Skeletal muscle satellite cell (primary cell): ENCODE measurements at regions not wholly inside any gene's neighbourhood (a gene's known extent, or its start where the extent isn't known, plus 50 kb on each side); places are given as distances from the start of the nearest gene placed in this dataset.

Experiments
- H3K27me3 ChIP-seq: 2 replicates; pipeline ENCODE4 v1.7.0; 2013; ENCODE audit warnings: low read length; ENCODE audit not compliant: control insufficient read depth, insufficient read depth
- H3K36me3 ChIP-seq: 2 replicates; pipeline ENCODE4 v1.7.0; 2013; ENCODE audit warnings: mild to moderate bottlenecking, control low read depth, low read length; ENCODE audit not compliant: insufficient read depth
- H3K4me1 ChIP-seq: 2 replicates; pipeline ENCODE4 v1.7.0; 2013; ENCODE audit warnings: low read length; ENCODE audit not compliant: control insufficient read depth, insufficient read depth
- H3K4me2 ChIP-seq: 2 replicates; pipeline ENCODE4 v1.7.0; 2013; ENCODE audit warnings: mild to moderate bottlenecking, low read length
- H3K4me3 ChIP-seq: 2 replicates; pipeline ENCODE4 v1.7.0; 2013; ENCODE audit warnings: low read length
- H3K9ac ChIP-seq: 2 replicates; pipeline ENCODE4 v1.7.0; 2013; ENCODE audit warnings: mild to moderate bottlenecking, low read depth, low read length, moderate library complexity
- H3K9me3 ChIP-seq: replicated peaks from 2 replicates; pipeline ENCODE4 v1.7.0; 2013; ENCODE audit warnings: mild to moderate bottlenecking, control low read depth, low read length

DNA sequence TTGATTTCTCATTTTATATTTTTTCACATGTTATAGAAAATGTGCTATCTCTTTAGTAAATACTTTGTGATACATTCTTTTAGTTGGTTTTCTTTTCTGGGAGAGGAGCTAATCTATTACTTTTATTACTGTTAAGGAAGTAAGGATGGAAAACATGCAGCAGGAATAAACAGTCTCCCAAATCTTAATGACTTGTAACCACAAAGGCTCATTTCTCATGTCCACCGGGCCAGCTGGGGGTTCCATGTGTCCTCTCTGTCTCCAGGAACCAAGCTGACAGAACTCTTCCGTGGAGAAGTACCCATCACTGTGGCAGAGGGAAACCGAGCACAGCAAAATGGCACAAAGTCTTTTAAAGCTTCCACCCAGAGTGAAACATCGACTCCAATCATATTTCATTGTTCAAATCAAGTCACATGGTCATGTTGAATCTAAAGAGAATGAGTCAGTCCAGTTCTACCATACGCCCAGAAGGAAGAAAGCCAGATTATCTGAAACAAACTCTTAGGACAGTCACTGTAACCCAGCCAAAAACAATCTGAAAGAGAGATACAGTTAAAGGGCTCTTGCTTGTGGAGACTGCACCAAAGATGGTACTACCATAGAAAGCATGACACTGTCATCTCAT, 97.1 kb upstream of the CDH6 start:
- Histone ChIP-seq H3K9ac (no peak overlapping the region), H3K9me3 (no peaks in the 10 kb centered on the region), H3K36me3 (no peaks in the 10 kb centered on the region), H3K4me3 (no peak overlapping the region), H3K4me2 (no peak overlapping the region), H3K27me3 (no peaks in the 10 kb centered on the region), H3K4me1 (no peaks in the 10 kb centered on the region)

DNA sequence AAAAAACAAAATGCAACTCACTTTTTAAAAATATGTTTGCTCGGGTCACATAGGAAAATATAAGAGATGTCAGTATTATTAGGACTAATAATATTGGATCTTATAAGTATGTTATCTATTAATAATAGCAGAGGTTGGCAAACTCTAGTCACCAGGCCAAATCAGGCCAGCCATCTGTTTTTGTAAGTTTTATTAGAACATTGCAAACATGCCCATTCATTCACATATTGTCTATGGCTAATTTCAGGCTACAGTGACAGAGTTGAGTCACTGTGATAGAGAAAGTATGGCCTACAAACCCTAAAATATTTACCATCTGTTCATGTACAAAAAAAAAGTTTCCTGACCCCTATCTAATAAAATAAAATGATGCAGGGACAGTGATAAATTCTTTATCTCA, 97.7 kb upstream of the CDH6 start:
- Histone ChIP-seq H3K4me2 (no peak overlapping the region), H3K4me3 (no peak overlapping the region), H3K9me3 (no peaks in the 10 kb centered on the region), H3K4me1 (no peaks in the 10 kb centered on the region), H3K36me3 (no peaks in the 10 kb centered on the region), H3K9ac (no peak overlapping the region), H3K27me3 (no peaks in the 10 kb centered on the region)

DNA sequence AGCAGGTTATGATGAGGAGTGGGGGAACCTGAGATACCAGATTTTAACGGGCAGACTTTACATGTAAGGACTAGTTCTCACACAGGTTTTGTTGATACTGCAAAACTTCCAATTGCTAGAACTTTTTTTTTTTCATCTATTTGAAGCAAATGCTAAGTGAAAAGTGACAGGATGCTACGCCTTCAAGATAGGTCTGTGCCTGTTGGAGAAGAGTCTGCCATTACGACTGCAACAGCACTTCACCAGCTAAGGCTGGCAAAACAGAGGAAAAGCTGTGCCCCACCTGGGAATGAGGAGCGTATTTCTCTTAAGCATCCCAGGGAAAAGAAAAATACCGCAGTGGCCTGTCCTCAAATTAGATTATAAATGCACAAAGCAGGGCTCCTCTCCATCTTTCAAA, 102.0 kb upstream of the CDH6 start:
- no peaks in the 10 kb centered on the region for H3K4me1 ChIP-seq
- H3K4me3 ChIP-seq: no peak overlapping the region
- H3K27me3 ChIP-seq: no peaks in the 10 kb centered on the region
- H3K9ac ChIP-seq: no peak overlapping the region
- no peaks in the 10 kb centered on the region for H3K36me3 ChIP-seq
- H3K4me2 ChIP-seq: no peak overlapping the region
- no peaks in the 10 kb centered on the region for H3K9me3 ChIP-seq

DNA sequence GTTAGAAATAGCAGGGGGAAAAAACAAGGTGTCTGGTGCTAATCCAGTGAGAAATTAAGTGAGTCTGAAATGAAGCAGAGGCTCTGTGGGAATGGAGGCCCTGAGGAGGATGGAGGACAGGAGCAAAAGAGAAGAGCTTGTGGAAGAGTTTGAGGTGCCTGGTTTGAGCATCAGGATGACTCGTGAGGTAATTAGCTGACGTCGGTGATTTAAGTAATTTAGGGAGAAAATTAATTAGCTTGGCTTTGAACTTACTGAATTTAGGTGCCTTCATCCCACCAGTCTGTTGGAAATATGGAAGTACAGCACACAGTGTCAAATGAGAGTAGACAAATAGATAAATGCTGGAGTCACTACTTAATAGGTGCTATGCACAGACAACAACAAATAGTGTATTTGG, 103.0 kb upstream of the CDH6 start:
- Histone ChIP-seq H3K4me3 (no peak overlapping the region), H3K9ac (no peak overlapping the region), H3K27me3 (no peaks in the 10 kb centered on the region), H3K36me3 (no peaks in the 10 kb centered on the region), H3K9me3 (no peaks in the 10 kb centered on the region), H3K4me2 (no peak overlapping the region), H3K4me1 (no peaks in the 10 kb centered on the region)

DNA sequence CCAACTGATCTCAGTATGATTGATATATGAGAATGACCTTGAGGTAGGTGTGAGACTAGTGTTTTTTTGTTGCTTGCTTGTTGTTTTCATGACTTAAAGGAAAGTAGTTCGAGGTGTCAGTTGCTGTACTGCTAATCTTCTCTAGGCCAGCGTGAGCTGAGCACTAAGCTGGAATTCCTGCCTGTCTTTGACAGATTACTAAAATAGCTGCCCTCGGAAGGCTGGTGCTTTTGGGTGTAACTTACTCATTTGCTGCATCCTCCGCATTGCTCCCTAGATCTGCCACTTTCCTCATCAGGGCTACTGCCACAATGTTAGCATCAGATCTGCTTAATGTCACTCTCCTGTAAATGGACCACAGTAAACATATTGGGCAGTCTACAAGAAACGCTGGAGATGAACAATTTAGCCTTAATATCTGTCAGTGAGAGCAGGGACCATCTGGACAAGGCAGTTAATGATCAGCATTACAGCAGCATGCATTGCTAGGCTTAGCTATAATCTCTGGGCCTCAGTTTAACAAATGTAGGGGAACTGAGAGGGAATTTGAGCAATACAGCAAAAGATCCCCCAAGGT, 106.6 kb upstream of the CDH6 start:
- Histone ChIP-seq H3K9me3 (no peaks in the 10 kb centered on the region), H3K4me2 (no peak overlapping the region), H3K27me3 (no peaks in the 10 kb centered on the region), H3K4me3 (no peak overlapping the region), H3K36me3 (no peaks in the 10 kb centered on the region), H3K9ac (no peak overlapping the region), H3K4me1 (no peaks in the 10 kb centered on the region)

DNA sequence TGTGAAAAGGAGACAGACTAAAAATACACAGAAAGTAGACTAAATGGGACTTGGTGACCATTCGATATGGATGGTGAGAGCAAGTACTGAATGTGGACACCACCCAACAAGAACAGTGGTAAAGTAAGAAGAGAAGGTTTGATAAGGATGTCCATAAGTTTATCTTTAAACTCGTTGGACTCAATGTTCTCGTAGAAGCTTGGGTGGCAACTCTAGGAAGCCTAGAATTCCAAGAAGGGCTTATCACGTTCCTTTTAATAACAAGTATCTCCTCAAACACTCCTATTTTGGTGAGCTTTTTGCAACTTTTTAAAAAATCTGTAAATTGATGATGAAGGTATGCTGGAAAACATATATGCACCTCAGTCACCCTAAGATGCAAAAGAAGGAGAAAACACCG, 108.6 kb upstream of the CDH6 start:
- Histone ChIP-seq H3K4me3 (no peak overlapping the region), H3K4me2 (no peak overlapping the region), H3K9me3 (no peaks in the 10 kb centered on the region), H3K36me3 (no peaks in the 10 kb centered on the region), H3K9ac (no peak overlapping the region), H3K4me1 (no peaks in the 10 kb centered on the region), H3K27me3 (no peaks in the 10 kb centered on the region)

DNA sequence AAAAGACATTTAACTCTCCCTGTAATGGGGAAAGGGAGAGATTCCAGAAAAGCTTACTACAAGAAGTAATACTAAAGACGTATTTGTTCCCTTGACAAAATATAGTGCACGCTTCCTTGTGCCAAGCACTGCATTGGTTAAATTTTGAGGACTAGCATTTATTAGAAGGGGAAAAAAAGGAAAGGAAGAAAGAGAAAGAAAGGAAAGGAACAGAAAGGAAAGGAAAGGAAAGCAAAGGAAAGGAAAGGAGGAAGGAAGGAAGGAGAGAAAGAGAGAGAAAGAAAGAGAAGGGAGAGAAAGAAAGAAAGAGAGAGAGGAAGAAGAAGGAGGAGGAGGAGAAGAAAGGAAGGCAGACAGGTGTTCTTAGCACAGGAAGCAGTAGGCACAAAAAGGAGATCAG, 110.1 kb upstream of the CDH6 start:
- Histone ChIP-seq H3K4me3 (no peak overlapping the region), H3K27me3 (no peaks in the 10 kb centered on the region), H3K4me1 (no peaks in the 10 kb centered on the region), H3K36me3 (no peaks in the 10 kb centered on the region), H3K9ac (no peak overlapping the region), H3K9me3 (no peaks in the 10 kb centered on the region), H3K4me2 (no peak overlapping the region)

DNA sequence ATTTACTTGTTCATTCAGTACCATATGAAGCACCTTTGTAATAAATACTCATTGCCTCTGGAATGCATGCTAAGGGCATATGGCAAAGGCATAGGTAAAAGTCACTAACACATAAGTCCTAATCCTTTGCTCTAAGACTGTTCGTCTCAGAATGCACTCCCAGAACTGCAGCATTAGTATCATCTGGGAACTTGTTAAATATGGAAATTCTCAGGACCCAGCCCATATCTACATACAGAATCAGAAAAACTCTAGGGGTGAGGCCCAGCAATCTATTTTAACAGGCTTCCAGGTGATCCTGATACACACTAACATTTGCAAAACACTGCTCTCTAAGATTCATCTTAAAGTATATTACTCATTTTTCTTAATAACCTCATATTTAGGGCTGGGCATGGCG, 113.8 kb upstream of the CDH6 start:
- no peaks in the 10 kb centered on the region for H3K27me3 ChIP-seq
- H3K4me2 ChIP-seq: no peak overlapping the region
- H3K9ac ChIP-seq: no peak overlapping the region
- H3K4me1 ChIP-seq: no peaks in the 10 kb centered on the region
- H3K36me3 ChIP-seq: no peaks in the 10 kb centered on the region
- no peak overlapping the region for H3K4me3 ChIP-seq
- no peaks in the 10 kb centered on the region for H3K9me3 ChIP-seq

DNA sequence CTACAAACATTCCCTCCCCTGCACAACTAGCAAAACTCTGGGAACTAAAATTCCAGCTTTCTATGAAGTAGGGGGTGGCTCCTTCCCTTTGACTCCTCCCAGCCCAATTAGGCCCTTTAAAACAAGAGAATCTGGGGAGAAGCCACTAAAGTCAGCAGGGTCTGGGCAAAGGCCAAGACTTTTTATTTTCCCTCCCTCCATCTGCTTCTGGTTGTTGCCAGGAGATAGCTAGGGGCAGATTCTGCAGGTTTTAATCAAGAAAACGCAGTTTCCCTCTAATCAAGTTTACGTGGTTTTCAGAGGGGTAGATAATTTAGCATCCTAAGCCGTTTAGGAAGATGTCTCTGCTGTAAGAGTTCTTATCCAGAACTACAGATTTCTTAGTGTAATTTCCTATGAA, 114.5 kb upstream of the CDH6 start:
- H3K4me2 ChIP-seq: no peak overlapping the region
- no peak overlapping the region for H3K9ac ChIP-seq
- H3K36me3 ChIP-seq: no peaks in the 10 kb centered on the region
- no peaks in the 10 kb centered on the region for H3K4me1 ChIP-seq
- no peaks in the 10 kb centered on the region for H3K9me3 ChIP-seq
- H3K27me3 ChIP-seq: no peaks in the 10 kb centered on the region
- H3K4me3 ChIP-seq: no peak overlapping the region

DNA sequence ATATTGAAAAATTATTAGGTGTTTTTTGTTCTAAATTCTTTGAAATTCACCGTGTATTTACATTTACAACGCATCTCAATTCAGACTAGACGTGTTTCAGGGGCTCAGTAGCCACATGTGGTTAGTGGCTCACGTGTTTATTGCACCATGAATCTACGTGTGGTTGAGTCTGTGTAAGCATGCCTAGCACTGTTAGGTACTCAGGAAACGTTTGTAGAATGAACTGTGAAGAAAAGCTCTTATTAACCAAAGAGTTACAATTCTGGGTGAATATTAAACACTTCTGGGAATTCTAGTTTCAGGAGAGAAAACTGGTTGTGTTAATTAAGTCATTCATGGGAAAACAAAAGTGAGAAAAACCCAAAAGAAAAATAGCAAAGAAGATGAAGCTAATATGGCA, 117.5 kb upstream of the CDH6 start:
- Histone ChIP-seq H3K4me2 (no peak overlapping the region), H3K27me3 (no peaks in the 10 kb centered on the region), H3K4me3 (no peak overlapping the region), H3K9me3 (no peaks in the 10 kb centered on the region), H3K9ac (no peak overlapping the region), H3K36me3 (no peaks in the 10 kb centered on the region), H3K4me1 (no peaks in the 10 kb centered on the region)

DNA sequence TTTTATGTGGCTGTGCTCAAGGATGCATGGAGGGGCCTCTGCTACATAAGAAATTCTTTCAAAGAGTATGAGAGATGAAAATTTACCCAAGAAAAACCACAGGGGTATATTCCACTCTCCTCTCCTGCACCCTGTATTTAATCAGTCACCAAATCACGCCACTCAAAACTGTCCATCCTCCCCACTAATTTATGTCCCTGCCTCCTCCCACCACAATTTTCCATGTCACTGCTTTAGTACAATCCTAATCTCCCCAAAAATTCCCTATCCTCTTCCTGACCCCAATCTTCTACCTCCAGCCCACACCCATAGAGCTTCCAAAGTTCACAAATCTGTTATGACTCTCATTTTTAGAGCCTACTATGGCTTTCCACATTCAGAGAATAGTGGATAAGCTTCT, 125.2 kb upstream of the CDH6 start:
- H3K9me3 ChIP-seq: no peaks in the 10 kb centered on the region
- no peak overlapping the region for H3K4me3 ChIP-seq
- H3K36me3 ChIP-seq: no peaks in the 10 kb centered on the region
- no peaks in the 10 kb centered on the region for H3K27me3 ChIP-seq
- H3K4me1 ChIP-seq: no peaks in the 10 kb centered on the region
- H3K4me2 ChIP-seq: no peak overlapping the region
- H3K9ac ChIP-seq: no peak overlapping the region

DNA sequence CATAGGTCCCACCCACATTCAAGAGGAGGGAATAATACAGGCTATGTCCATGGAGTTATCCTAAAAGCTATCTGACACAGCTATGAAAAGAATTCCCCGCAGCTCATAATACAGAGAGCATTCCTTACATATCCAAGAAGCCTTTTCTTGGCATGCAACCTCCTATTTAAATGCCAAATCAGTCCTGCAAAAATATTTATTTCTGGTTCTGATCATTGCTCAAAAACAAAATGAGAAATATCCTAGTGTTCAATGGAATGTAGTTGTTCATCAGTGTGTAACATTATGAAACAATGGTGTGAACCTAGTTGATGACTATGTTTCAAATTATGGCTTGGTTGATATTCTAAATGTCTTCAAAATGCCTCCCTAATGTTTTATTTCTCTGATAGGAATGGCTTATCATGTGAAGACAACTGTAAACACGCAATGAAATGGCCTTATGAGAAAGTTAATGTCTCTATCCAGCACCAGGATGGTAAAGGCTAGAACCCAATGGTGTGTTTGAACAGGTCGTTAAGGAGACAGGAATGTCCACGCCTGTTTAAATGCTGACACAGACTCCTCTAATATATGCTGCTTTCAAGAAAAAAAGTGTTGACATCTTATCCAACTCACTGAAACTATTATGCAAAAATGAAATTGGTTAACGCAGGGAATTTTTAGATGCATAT, 126.7 kb upstream of the CDH6 start:
- no peak overlapping the region for H3K9ac ChIP-seq
- H3K4me2 ChIP-seq: no peak overlapping the region
- no peaks in the 10 kb centered on the region for H3K36me3 ChIP-seq

More for the DNA sequence above, 126.7 kb upstream of the CDH6 start:
- Histone ChIP-seq H3K27me3 (no peaks in the 10 kb centered on the region), H3K9me3 (no peaks in the 10 kb centered on the region), H3K4me3 (no peak overlapping the region), H3K4me1 (no peaks in the 10 kb centered on the region)
